Stimulated activated CD4-positive, alpha-beta T cell treated with anti-CD3 and anti-CD28 coated beads, Interleukin-4, amount 100 ng/mL, for 1 hour (primary cell): ENCODE measurements at regions not wholly inside any gene's neighbourhood (a gene's known extent, or its start where the extent isn't known, plus 50 kb on each side); places are given as distances from the start of the nearest gene placed in this dataset.
"Not testable (repeated sequence)": the region's sequence is repeated elsewhere in the genome, so short reads cannot be mapped to it uniquely, and the experiment has no call there.

Experiments used
- DNase-seq: peaks from one replicate; pipeline ENCODE4 v3.0.0-alpha.2; 2020

DNA sequence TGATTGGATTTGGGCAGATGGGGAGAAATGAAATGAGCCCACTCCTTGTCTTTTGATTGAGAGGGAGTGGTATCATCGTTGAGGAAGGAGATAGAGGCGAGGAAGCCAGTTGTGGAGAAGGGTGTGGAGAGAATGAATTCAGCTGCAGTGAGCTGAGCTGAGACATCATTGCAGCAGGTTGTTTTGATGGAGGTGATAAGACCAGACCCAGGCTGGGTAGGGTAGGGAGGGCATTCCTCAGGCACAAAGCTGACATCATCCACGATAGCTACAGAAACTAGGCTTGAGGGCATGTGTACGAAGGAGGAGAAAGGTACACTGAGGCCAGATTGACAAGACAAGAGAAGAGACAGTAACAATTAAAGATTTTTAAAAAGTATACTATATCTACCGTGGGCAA is 1500.9 kb upstream of the SLC10A2 start:
- no peak for DNase-seq

DNA sequence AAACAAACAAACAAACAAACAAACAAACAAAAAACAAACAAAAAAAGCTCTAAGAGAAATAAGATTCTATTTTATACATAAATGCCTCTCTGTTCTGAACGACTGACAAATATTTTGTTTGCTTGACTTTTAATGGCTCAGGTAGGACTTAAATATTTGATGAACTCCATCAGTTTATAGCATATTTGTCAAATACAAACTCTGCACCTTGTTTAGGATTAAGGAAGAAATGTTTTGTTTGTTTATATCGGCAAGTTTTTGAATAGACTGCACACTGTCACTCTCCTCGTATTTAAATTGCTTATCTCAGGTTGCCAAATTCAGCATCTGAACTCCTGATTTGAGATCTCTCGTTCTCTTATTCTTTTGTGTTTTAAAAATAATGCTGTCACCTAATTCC is 1499.7 kb upstream of the SLC10A2 start:
- DNase-seq, result no peak

DNA sequence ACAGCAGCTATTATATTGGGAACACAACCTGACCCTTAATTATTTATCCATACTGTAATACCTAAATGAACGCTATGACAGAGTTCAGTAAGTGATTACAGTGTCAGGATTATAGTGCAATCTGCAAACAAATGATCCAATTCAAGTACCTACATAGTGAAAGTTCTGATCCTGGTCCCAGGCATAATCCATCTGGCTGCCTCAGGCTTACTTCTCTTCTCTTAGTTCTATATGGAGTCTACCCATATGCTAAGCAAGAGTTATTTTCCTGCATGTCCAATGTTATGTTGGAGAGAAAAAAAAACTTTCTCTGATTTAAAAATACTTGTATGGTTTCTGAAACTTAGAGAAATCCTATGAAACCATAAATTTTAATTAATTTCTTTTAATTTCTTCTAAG is 1487.7 kb upstream of the SLC10A2 start:
- DNase-seq, result no peak

DNA sequence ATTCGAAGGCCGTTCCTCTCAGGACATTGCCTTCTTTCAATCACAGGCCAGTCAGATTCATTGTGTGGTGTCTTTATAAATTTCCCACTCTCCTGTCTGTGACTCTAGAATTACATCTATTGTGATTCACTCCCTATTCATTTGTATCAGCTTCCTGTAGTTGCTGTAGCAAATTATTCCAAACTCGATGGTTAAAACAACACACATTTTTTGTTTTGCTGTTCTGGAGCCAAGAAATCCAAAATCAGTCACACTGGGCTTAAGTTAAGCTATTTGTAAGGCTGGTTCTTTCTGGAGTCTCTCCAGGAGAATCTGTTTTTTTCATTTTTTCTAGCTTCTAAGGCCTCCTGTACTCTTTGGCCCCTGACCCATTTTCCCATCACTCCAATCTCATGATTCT is 1487.0 kb upstream of the SLC10A2 start:
- DNase-seq, result no peak

DNA sequence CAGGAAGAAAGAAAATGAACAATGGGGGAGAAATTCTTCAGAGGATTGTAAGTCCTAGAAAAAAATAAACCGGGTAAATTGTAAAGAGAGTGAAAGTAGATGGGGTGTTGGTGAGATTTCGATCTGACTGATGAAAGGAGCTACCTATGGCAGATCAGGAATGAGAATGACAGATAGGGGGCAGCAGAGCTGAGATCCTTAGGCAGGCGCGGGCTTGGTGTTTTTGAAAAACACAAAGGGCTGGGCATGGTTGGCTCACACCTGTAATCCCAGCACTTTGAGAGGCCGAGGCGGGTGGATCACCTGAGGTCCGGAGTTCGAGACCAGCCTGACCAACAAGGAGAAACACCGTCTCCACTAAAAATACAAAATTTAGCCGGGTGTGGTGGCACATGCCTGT is 1468.6 kb upstream of the SLC10A2 start:
- no peak for DNase-seq

DNA sequence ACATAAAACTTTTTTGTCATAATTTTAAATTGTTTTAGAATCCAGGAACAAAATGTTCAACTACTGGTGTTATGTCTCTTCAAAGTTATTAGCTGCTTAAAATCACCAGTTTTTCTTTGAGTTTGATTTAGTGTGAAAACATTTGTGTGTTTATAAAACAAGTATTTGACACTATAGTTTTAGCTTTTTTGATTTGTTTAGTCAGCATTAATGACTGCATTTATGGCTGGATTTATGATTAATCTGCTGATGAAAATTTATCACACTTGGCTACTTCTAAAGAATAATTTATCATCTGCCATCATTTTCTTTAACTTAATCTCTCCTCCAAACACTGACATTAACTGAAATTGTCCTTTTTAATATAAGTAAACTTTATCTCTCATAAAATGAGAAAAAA is 1465.9 kb upstream of the SLC10A2 start:
- DNase-seq, result no peak

DNA sequence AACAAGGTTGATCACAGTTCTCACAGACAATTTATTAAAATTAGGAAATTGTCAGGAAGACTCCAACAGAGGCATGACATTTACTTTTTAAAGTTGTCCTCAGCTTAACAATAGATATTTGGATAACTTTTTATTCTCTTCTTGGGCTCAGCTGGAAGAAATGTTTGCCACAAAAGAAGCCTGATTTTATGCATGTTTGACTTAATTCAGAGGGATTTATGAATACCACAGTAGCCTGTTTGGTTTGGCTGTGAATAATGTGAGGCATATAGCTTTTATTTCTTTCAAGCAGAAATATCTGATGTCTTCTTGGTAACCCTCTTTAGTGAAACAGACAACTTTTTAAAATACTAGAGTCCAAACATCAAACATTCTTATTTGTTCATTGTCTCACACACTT is 1464.5 kb upstream of the SLC10A2 start:
- DNase-seq, result no peak

DNA sequence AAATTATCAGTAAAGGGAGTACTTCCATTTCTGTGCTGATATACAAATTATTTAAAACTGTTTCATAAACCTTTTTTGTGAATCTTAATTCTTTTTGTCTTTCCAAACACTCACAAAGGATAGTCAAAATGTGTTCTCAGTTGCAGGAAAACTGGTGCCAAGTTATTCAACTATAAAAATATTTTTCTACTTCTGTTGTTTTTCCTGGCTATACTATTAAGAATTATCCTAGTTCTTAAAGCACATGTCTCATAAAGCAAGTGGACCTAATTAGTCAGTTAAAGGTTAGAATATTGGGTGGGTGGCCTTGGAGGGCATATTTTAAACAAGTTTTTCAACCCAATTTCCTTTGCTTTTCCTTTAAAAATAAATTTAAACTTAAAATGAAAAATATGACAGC is 1460.3 kb upstream of the SLC10A2 start:
- no peak for DNase-seq

DNA sequence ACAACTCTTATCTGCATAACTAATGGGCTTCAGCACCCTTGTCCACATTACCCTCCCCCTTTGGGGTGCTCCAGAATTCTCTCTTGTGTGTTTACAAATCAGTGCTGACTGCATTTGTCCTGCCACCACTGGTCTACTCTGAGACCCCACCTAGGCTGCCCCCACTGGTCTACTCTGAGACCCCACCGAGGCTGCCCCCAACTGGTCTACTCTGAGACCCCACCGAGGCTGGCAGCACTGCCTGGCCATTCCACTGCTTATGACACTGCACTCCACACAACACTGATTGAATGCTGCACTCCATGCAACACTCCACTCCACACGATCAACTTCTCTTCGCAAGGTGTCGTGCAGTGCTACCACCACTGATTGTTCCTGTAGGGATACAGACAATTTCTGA is 1459.2 kb upstream of the SLC10A2 start:
- no peak for DNase-seq

DNA sequence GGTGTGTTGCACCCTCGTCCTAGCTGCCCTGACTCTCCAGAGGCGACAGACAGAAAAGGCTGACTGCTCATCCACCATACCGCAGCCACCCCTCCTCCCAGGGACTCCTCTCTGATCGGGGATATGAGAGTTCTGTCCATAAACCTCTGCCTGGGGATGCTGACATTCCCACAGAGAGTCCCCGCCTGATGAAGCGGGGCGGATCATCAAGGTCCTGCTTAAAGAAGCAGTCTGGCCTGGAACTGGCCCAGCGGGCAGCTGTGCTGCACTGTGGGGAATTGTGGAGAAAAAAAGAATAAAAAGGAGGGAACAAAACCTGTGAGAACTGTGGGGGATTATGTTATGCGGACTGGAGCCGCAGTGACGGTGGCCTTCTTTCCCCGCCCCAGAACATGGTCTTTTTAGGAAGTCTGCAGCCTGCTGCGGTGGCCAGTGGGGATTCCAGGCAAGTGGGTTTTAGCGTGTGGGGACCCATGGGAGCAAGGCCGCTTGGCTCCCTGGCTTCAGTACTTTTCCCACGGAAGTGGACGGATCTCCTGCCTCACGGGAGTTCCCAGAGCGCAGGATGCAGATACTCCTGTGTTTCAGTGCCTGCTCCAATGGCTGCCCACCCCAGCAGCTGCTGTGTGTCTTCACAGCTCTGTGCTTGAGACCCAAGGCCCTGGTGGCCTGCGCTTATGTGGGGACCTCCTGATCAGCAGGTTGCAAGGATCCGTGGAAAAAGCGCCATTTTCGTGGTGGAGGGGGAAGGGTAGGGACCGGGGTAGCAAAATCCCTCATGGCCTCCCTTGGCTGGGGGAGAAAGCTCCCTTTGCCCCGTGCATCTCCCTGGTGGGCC is 1456.2 kb upstream of the SLC10A2 start:
- no peak for DNase-seq

DNA sequence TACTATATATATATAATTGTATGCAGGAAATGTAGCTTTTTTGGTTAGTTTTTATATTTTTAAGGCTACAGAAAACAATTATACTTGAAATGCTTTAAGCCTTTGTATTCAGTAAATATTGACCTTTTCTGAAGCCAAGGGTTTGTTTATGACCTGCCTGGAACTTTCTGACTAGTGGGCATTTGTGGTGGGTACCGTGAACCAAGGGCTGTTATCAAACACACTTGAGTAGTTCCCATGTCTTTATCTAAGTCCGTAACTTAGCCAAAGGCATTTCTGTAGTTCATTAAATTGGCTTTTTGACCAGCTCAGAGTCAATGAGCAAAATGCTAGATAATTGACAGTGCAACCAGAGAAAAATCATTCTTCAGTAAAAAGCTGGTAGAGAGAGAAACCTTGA is 1444.2 kb upstream of the SLC10A2 start:
- no peak for DNase-seq

DNA sequence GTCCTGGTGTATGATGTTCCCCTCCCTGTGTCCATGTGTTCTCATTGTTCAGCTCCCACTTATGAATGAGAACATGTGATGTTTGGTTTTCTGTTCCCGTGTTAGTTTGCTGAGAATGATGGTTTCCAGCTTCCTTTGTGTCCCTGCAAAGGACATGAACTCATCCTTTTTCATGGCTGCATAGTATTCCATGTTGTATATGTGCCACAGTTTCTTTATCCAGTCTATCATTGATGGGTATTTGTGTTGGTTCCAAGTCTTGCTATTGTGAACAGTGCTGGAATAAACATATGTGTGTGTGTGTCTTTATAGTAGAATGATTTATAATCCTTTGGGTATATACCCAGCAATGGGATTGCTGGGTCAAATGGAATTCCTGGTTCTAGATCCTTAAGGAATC is 1427.3 kb upstream of the SLC10A2 start:
- not testable (repeated sequence) for DNase-seq

DNA sequence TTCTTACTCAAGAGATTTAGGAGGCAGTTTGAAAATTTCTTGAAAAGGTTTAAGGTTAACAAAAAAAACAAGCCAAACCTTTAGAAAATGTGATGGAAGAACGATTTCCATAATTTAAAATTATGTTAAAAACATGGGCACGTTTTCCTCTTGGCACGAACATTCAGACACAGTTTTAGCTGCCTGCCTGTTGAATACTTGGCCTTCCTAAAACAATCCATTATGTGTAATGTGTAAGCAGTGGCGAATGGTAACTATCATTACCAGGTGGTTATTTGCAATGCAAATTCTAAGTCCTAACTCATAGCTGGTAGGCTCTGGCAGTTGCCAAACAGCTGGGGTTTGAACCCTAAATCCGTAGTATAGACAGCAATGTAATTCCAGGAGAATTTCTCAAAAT is 1425.7 kb upstream of the SLC10A2 start:
- DNase-seq, result no peak

DNA sequence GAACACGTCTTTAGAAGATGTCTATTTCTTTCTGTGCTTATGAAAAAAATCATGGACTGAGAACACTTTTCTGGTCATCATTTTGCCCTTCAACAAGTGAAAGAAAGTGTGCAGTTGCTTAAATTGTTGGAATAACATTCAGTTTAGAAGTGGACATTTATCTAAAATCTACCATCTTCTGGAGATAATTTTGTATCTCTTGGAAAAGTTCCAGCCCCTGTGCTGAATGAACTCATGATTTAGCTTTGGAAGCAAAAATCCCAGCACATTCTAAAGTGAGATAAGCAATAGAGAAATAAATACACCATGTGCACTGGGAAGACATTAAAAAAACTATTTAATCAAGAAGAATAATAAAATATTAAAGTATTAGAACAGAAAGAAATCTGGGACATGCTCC is 1420.8 kb upstream of the SLC10A2 start:
- DNase-seq, result no peak

DNA sequence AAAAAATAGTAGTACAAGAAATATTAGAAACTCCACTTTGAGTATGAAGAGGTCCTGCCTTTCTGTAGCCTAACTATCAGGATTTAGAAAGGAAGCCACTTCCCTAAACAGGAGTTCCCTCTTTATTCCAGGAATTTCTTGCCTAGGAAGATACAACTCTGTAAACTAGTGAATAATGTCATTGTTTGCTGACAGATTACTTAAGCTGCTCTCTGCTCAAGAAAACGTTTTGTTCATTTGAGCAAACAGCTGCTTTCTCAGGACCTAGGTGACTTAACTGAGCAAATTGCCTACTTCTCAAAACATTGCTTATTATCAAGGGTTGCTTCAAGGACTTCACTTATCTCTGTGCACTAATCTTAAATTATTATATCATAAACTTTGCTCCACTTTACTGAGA is 1419.4 kb upstream of the SLC10A2 start:
- DNase-seq, result no peak

DNA sequence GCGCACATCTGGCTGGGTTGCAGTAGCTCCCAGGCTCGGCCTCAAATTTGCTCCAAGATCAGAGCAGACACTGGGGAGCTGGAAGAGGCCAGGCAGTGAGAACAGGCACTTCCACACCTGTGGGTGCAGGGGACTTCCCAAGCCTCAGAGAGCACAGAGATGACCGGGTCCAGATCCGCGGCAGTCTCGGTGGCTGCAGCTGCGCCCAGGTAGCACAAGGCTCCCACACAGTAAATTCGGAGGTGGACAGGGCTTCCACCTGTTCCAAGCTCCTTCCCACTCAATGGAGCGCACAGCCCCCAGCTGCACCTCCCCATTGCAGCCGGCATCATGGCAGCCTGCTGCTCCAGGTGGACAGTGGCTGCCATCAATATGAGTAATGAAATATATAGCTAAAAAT is 1417.4 kb upstream of the SLC10A2 start:
- no peak for DNase-seq

DNA sequence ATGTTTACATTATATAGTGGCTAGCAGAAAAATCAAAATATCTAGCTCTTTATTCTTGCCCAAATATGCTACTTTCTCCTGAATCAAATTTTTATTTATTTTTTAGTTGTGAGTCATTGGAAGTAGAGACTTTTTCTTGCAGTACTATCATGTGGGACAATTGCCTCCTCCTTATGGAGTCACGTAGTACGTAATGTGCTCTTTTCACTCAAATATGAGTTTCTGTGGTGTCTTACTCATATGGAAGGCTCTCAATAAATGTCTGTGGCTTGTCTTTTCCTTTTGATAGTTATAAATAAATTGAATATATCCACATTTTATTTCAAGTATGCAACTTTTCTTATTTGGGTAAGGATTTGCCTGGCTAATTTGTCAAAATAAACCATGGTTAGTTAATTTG is 1411.0 kb upstream of the SLC10A2 start:
- DNase-seq, result no peak

DNA sequence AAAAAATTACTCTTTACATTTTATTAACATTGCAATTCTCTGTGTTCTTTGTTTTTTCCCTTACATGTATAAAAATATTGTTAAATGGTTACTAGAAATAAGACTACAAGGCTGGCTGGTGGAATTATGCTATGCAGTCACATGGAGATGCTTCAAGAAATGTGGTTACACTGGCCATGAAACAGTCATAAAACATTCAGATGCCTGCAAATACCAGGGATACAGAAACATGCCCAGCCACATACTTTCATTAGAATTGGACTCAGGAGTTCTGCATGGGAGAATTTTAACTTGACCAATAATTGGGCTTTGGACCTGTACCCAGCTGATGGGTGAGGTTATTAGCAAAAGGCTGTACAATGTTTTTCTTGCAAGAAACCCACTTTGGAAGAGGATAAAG is 1407.7 kb upstream of the SLC10A2 start:
- no peak for DNase-seq

DNA sequence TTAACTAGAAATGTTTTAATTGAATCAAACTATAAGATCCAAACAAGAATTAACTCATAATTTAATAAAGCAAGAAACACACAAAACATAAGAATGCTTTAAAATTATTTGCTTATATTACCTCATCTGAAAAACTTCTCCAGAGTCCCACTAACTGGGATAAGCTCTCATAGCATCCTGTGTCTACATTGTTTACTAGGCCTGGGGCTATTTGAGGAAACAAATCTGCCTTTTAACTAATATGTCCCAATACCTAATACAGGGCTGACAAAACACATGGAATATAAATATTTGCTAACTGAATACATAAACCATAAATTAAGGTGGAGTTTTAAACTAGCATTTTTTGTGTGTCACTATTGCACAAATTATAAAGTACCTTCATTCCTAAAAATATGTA is 1399.8 kb upstream of the SLC10A2 start:
- DNase-seq, result no peak

DNA sequence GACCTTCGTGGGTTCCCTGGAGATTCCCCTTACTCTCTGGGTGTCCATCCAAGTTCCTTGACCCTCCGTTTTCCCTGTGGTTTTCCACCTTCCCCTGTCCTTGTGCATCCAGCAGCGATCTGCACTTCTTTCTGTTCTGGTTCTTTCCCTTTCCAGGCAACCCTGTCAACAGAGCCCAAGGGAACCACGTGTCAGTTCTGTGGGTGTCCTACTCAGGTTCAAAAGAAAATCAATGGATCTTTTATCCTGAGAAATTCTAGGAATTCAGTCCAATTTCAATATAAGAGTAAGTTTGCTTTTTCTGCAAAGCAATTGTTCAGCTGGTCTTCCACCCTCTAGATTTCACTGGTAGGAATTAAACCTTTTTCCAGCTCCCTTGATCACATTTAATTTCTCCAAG is 1394.8 kb upstream of the SLC10A2 start:
- DNase-seq, result no peak

DNA sequence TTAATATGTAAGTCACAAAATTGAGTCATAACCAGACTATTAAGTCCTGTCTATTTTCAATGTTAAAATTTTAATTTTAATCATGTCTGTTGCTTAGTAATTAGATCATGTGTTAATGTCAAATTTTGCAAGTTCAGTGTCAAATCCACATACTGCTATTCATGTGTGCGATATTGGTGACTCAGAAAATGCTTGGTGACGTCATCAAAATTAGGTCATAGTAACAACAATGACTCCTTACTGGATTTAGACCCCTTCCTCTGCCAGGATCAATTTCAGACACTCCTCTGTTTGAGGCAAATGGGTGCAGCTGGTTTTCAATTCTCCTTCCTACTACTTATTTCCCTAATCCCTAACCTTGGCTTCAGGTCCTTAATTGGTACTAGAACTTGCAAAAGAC is 1394.3 kb upstream of the SLC10A2 start:
- no peak for DNase-seq

DNA sequence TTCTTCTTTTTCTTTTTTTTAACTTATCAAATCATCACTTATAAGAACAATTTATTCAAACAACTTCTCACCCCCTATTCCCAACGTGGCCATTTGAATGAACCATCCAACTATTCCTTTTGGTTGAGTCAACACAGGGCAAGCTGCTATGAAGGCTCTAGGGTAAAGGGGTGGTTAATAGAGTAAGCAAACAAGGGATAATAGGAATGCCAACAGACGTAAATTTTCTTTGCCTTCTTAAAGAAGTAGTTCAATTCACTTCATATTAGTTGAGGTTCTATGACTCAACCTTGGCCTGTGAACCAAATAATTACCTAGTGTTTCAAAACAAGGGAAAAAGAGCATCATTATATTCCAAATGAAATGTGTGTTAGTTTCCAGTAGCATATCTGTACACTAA is 1383.8 kb upstream of the SLC10A2 start:
- no peak for DNase-seq

DNA sequence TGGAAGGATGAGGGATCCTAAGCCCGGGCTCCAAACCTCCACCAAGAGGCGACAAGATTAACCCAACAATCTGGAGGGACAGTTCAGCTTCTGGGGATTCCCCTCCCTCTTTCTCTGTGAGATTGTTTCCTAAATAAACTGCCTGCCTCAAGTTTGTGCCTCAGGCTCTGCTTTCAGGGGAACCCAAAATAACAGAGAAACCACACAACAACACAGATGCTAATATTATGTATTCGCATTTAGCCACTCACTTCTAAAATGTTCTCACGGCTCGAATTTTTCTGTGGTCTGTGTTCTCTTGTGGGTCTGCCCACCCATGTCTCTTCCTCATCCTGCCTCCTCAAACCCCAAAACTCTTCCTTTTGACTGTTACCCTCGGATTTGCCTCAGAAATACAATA is 1381.1 kb upstream of the SLC10A2 start:
- no peak for DNase-seq

DNA sequence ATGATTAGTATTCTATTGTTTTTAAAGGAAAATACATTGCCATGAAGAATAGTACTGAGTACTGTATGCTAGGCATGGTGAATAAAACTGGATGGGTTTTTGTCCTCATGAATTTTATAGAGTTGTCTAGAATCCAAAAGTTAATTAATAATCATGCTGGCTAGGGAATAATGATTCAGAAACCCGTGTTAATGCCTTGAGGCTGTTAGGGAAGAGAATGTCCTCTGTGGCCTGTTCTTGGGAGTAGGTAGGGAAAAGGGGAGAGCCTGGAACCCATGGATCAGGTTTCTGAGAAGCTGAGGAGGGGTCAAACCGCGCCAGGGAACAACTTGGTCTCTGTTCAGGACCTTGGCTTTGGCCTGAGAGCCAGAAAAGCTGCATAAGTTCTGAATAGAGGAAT is 1376.3 kb upstream of the SLC10A2 start:
- DNase-seq, result no peak

DNA sequence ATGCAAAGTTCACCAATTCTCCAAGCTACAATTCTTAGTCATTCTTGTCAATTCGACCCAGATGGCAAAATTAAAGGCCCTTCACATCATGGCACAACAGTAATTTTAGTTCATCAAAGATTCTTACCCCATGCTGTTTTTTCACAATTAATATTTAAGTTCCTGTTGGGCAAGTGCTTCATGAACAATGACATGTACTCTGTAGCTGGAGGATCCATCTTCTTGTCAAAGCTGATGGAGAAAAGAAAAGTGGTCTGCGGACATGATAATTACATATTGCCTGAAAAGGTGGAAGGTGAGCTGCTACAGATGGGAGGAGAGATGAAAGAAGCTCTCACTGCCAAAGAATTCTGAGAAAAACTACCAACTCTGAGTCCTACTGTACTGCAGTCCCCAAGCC is 1370.3 kb upstream of the SLC10A2 start:
- no peak for DNase-seq

DNA sequence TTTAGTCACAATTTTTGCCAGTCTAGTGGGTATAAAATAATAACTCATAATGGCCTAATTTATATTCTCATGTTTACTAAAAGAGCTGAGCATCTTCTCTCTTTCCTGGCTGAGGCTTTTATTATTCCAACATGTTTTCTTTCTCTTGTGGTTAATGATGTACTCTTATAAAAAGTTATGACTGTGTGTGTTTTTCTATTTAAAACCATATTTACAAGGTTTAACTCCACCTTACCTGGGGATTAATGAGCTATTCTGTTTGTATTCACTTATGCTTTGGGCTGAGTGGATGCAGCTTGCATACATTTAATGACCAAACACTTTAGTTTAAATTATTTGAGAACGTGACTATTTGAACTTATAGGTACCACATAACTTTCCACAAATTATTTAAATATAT is 1365.7 kb upstream of the SLC10A2 start:
- no peak for DNase-seq
